ENCODE measurements at regions not wholly inside any gene's neighbourhood (a gene's known extent, or its start where the extent isn't known, plus 50 kb on each side); places are given as distances from the start of the nearest gene placed in this dataset.

- no peak for DNase-seq (ENCODE audit: extremely low read depth in 1 of 2, low read depth in 1 of 2)
These were observed 304.0 kb downstream of the LPIN1 start for GRCh38 chr2:12050396-12050795.

- no peak for DNase-seq (ENCODE audit: extremely low read depth in 1 of 2, low read depth in 1 of 2)
These were observed 305.4 kb downstream of the LPIN1 start for GRCh38 chr2:12051831-12052230.

- no peak for DNase-seq (ENCODE audit: extremely low read depth in 1 of 2, low read depth in 1 of 2)
These were observed 306.4 kb downstream of the LPIN1 start for GRCh38 chr2:12052796-12053195.

GRCh38 chr2:12054956-12055618 lies 308.7 kb downstream of the LPIN1 start:
- no peak for DNase-seq (ENCODE audit: extremely low read depth in 1 of 2, low read depth in 1 of 2)

GRCh38 chr2:12057436-12058166 lies 311.2 kb downstream of the LPIN1 start:
- peak; percentile 50 to 63 for DNase-seq (ENCODE audit: extremely low read depth in 1 of 2, low read depth in 1 of 2)

GRCh38 chr2:12059616-12060441 lies 313.4 kb downstream of the LPIN1 start:
- no peak for DNase-seq (ENCODE audit: extremely low read depth in 1 of 2, low read depth in 1 of 2)

GRCh38 chr2:12060886-12061285 lies 314.5 kb downstream of the LPIN1 start:
- DNase-seq (ENCODE audit: extremely low read depth in 1 of 2, low read depth in 1 of 2): no peak

GRCh38 chr2:12061286-12062052 lies 315.0 kb downstream of the LPIN1 start:
- no peak for DNase-seq (ENCODE audit: extremely low read depth in 1 of 2, low read depth in 1 of 2)

GRCh38 chr2:12062053-12062395 lies 315.6 kb downstream of the LPIN1 start:
- no peak for DNase-seq (ENCODE audit: extremely low read depth in 1 of 2, low read depth in 1 of 2)

- DNase-seq (ENCODE audit: extremely low read depth in 1 of 2, low read depth in 1 of 2): no peak
These were observed 316.8 kb downstream of the LPIN1 start for GRCh38 chr2:12063210-12063609.

- DNase-seq (ENCODE audit: extremely low read depth in 1 of 2, low read depth in 1 of 2): no peak
These were observed 317.7 kb downstream of the LPIN1 start for GRCh38 chr2:12064153-12064552.

GRCh38 chr2:12066116-12066515 lies 319.7 kb downstream of the LPIN1 start:
- no peak for DNase-seq (ENCODE audit: extremely low read depth in 1 of 2, low read depth in 1 of 2)

GRCh38 chr2:12066986-12067385 lies 320.6 kb downstream of the LPIN1 start:
- no peak for DNase-seq (ENCODE audit: extremely low read depth in 1 of 2, low read depth in 1 of 2)

- no peak for DNase-seq (ENCODE audit: extremely low read depth in 1 of 2, low read depth in 1 of 2)
These were observed 322.5 kb downstream of the LPIN1 start for GRCh38 chr2:12068796-12069538.

GRCh38 chr2:12070153-12070552 lies 323.7 kb downstream of the LPIN1 start:
- DNase-seq (ENCODE audit: extremely low read depth in 1 of 2, low read depth in 1 of 2): no peak

- no peak for DNase-seq (ENCODE audit: extremely low read depth in 1 of 2, low read depth in 1 of 2)
These were observed 324.1 kb downstream of the LPIN1 start for GRCh38 chr2:12070581-12070980.

GRCh38 chr2:12071318-12071717 lies 324.9 kb downstream of the LPIN1 start:
- no peak for DNase-seq (ENCODE audit: extremely low read depth in 1 of 2, low read depth in 1 of 2)

- no peak for DNase-seq (ENCODE audit: extremely low read depth in 1 of 2, low read depth in 1 of 2)
These were observed 326.9 kb downstream of the LPIN1 start for GRCh38 chr2:12073217-12073852.

- no peak for DNase-seq (ENCODE audit: extremely low read depth in 1 of 2, low read depth in 1 of 2)
These were observed 327.9 kb downstream of the LPIN1 start for GRCh38 chr2:12074126-12074844.

Measured in stimulated activated CD8-positive, alpha-beta memory T cell treated with anti-CD3 and anti-CD28 coated beads, Interleukin-7, amount 100 ng/mL, for 48 hours (primary cell).